Suppressor macrophage (primary cell): ENCODE measurements at regions not wholly inside any gene's neighbourhood (a gene's known extent, or its start where the extent isn't known, plus 50 kb on each side); places are given as distances from the start of the nearest gene placed in this dataset.

ENCODE experiments used
- DNase-seq, 4 experiments: peaks; one replicate each; pipeline ENCODE4 v3.0.0-alpha.2; 2020 to 2022

GRCh38 chr2:39514825-39515224 lies 77.7 kb upstream of the MAP4K3 start:
- no peak for DNase-seq

GRCh38 chr2:39515273-39515896 lies 78.3 kb upstream of the MAP4K3 start:
- peak in 3 of 4 experiments; percentile 21 to 36 (median 22) for DNase-seq

GRCh38 chr2:39515897-39516346 lies 78.8 kb upstream of the MAP4K3 start:
- no peak for DNase-seq

GRCh38 chr2:39516347-39517101 lies 79.4 kb upstream of the MAP4K3 start:
- no peak for DNase-seq

- DNase-seq, result no peak
Measured at GRCh38 chr2:39517102-39517436, 80.0 kb upstream of the MAP4K3 start.

- no peak for DNase-seq
Measured at GRCh38 chr2:39517622-39518021, 80.5 kb upstream of the MAP4K3 start.

- DNase-seq, result no peak
Measured at GRCh38 chr2:39519886-39520285, 82.8 kb upstream of the MAP4K3 start.

GRCh38 chr2:39521876-39522517 lies 84.9 kb upstream of the MAP4K3 start:
- DNase-seq, result no peak

- DNase-seq, result no peak
Measured at GRCh38 chr2:39522518-39522877, 85.4 kb upstream of the MAP4K3 start.

GRCh38 chr2:39523308-39524044 lies 86.4 kb upstream of the MAP4K3 start:
- DNase-seq, result no peak

- DNase-seq, result no peak
Measured at GRCh38 chr2:39524061-39524460, 87.0 kb upstream of the MAP4K3 start.

GRCh38 chr2:39524756-39525635 lies 87.9 kb upstream of the MAP4K3 start:
- peak; percentile 43 to 77 (median 69) for DNase-seq

- DNase-seq, result peak in 1 of 4 experiments; percentile 9
Measured at GRCh38 chr2:39525636-39526412, 88.7 kb upstream of the MAP4K3 start.

GRCh38 chr2:39528701-39529100 lies 91.6 kb upstream of the MAP4K3 start:
- DNase-seq, result no peak

- no peak for DNase-seq
Measured at GRCh38 chr2:39529836-39530235, 92.8 kb upstream of the MAP4K3 start.

GRCh38 chr2:39530411-39530866 lies 93.4 kb upstream of the MAP4K3 start:
- DNase-seq, result peak; percentile 36 to 70 (median 54)

- DNase-seq, result no peak
Measured at GRCh38 chr2:39531220-39531777, 94.2 kb upstream of the MAP4K3 start.

- DNase-seq, result no peak
Measured at GRCh38 chr2:39532933-39533332, 95.8 kb upstream of the MAP4K3 start.

GRCh38 chr2:39534095-39534711 lies 97.1 kb upstream of the MAP4K3 start:
- DNase-seq, result no peak

GRCh38 chr2:39535636-39536185 lies 98.6 kb upstream of the MAP4K3 start:
- DNase-seq, result no peak
